HCT116 (cell line): ENCODE measurements at regions not wholly inside any gene's neighbourhood (a gene's known extent, or its start where the extent isn't known, plus 50 kb on each side); places are given as distances from the start of the nearest gene placed in this dataset.

ENCODE experiments used
- ATAC-seq: fragments of 200-7000 bp; cut with Tn5 transposase; 2 replicates; pipeline ENCODE4 v1.9.1; 2020; ENCODE audit warnings: mild to moderate bottlenecking, moderate library complexity
- BruUV-seq: library from RNA; stranded (reverse); fragments of 400-500 nt; replicated peaks from 2 replicates; lab custom pipeline; 2021; lab: Mats Ljungman, UMichigan
- CTCF ChIA-PET: fragments of 300-600 bp; sonication (Branson Sonifier 250); formaldehyde crosslinking; loops from one replicate; lab custom pipeline; 2021; ENCODE audit warnings: antibody characterized with exemption; lab: Charles Lee
- POLR2A ChIA-PET: fragments of 300-600, 350-600 bp; sonication (Branson Sonifier 250); formaldehyde crosslinking; loops from one replicate; lab custom pipeline; 2021; ENCODE audit warnings: antibody characterized with exemption; lab: Charles Lee
- RAD21 ChIA-PET, 2 experiments: fragments of 300-600 bp; sonication (Branson Sonifier 250); formaldehyde crosslinking; loops; one replicate each; lab custom pipeline; 2023; ENCODE audit warnings: low total read pairs in 2 of 2; ENCODE audit not compliant: uncharacterized antibody in 2 of 2, unreplicated experiment in 2 of 2, low non-redundant PET in 1 of 2; lab: Charles Lee
- DNase-seq: peaks from one replicate; pipeline ENCODE4 v3.0.0-alpha.2; 2010; ENCODE audit warnings: low read depth, low spot score
- H2AFZ ChIP-seq: fragments of 200-600 bp; shearing (Covaris generic), sonication (generic); 2 replicates; pipeline ENCODE4 v1.6.1; 2017; ENCODE audit warnings: low read depth, mixed run types, mixed read lengths, antibody characterized with exemption, low read length; ENCODE audit not compliant: poor library complexity, severe bottlenecking
- H3K27ac ChIP-seq: 2 replicates; pipeline ENCODE4 v1.5.1; 2012; ENCODE audit warnings: low read depth, low read length
- H3K27me3 ChIP-seq: fragments of 200-600 bp; sonication (generic); 2 replicates; pipeline ENCODE4 v1.6.1; 2016; ENCODE audit warnings: mixed run types, low read length, mixed read lengths; ENCODE audit not compliant: insufficient read depth
- H3K36me3 ChIP-seq, 2 experiments: fragments of 200-500 bp in 1 of 2; fragments of 200-600 bp in 1 of 2; sonication (Bioruptor generic) in 1 of 2; sonication (generic) in 1 of 2; 2 replicates each; pipeline versions ENCODE4 v1.5.1 to v1.6.1; 2014 to 2016; ENCODE audit warnings: low read length in 2 of 2, inconsistent platforms in 1 of 2, mixed read lengths in 1 of 2, mixed run types in 1 of 2; ENCODE audit not compliant: insufficient read depth in 2 of 2, control insufficient read depth in 1 of 2
- H3K4me1 ChIP-seq, 2 experiments: fragments of 200-600 bp in 1 of 2; sonication (generic) in 1 of 2; 2 replicates each; pipeline versions ENCODE4 v1.5.1 to v1.6.1; 2012 to 2017; ENCODE audit warnings: low read length in 2 of 2, inconsistent platforms in 1 of 2, mild to moderate bottlenecking in 1 of 2, mixed read lengths in 1 of 2, mixed run types in 1 of 2, moderate library complexity in 1 of 2; ENCODE audit not compliant: insufficient read depth in 2 of 2, control insufficient read depth in 1 of 2
- H3K4me2 ChIP-seq: fragments of 200-600 bp; sonication (generic); 2 replicates; pipeline ENCODE4 v1.6.1; 2017; ENCODE audit warnings: mixed run types, low read length, mixed read lengths
- H3K4me3 ChIP-seq, 2 experiments: fragments of 200-600 bp in 1 of 2; sonication (generic) in 1 of 2; replicated peaks in 1 of 2; 2 replicates each; pipeline ENCODE4 v1.5.1; 2011 to 2016; ENCODE audit warnings: low read length in 2 of 2, control low read depth in 1 of 2, low read depth in 1 of 2, mild to moderate bottlenecking in 1 of 2, mixed read lengths in 1 of 2, mixed run types in 1 of 2
- H3K79me2 ChIP-seq: fragments of 200-600 bp; sonication (generic); 2 replicates; pipeline ENCODE4 v1.6.1; 2017; ENCODE audit warnings: mild to moderate bottlenecking, mixed run types, low read length, moderate library complexity, mixed read lengths; ENCODE audit not compliant: insufficient read depth
- H3K9ac ChIP-seq: fragments of 200-600 bp; sonication (generic); 2 replicates; pipeline ENCODE4 v1.6.1; 2016; ENCODE audit warnings: low read length, mixed read lengths
- H3K9me2 ChIP-seq: fragments of 200-600 bp; sonication (generic), shearing (Covaris generic); 2 replicates; pipeline ENCODE4 v1.6.1; 2017; ENCODE audit warnings: mixed run types, mild to moderate bottlenecking, moderate library complexity; ENCODE audit not compliant: insufficient read depth
- H3K9me3 ChIP-seq, 2 experiments: fragments of 200-500 bp in 1 of 2; fragments of 200-600 bp in 1 of 2; sonication (Bioruptor generic) in 1 of 2; sonication (generic) in 1 of 2; 2 replicates each; pipeline ENCODE4 v1.6.1; 2014 to 2017; ENCODE audit warnings: low read length in 2 of 2, mixed read lengths in 2 of 2, inconsistent platforms in 1 of 2, low read depth in 1 of 2, mild to moderate bottlenecking in 1 of 2, mixed run types in 1 of 2, moderate library complexity in 1 of 2; ENCODE audit not compliant: control insufficient read depth in 1 of 2, insufficient read depth in 1 of 2
- H4K20me1 ChIP-seq: fragments of 200-600 bp; sonication (generic), shearing (Covaris generic); 2 replicates; pipeline ENCODE4 v1.6.1; 2017; ENCODE audit warnings: mixed run types, mild to moderate bottlenecking, moderate library complexity; ENCODE audit not compliant: insufficient read depth
- CBX3 ChIP-seq: IDR thresholded peaks from 2 replicates; pipeline ENCODE4 v1.6.1; 2012; ENCODE audit warnings: low read depth
- CEBPB ChIP-seq: IDR thresholded peaks from 2 replicates; pipeline ENCODE4 v1.6.1; 2012; ENCODE audit warnings: low read depth
- EGR1 ChIP-seq: IDR thresholded peaks from 2 replicates; pipeline ENCODE4 v1.6.1; 2012; ENCODE audit warnings: low read depth
- ELF1 ChIP-seq: IDR thresholded peaks from 2 replicates; pipeline ENCODE4 v1.6.1; 2012; ENCODE audit warnings: low read depth, borderline replicate concordance
- EZH2 ChIP-seq: fragments of 200-600 bp; sonication (generic); IDR thresholded peaks from 2 replicates; pipeline ENCODE4 v1.6.1; 2017; ENCODE audit warnings: antibody characterized with exemption, mixed run types
- EZH2phosphoT487 ChIP-seq: fragments of 200-600 bp; IDR thresholded peaks from 2 replicates; pipeline ENCODE4 v1.6.1; 2018; ENCODE audit warnings: antibody characterized with exemption, borderline replicate concordance
- FOSL1 ChIP-seq: IDR thresholded peaks from 2 replicates; pipeline ENCODE4 v1.6.1; 2012; ENCODE audit warnings: low read depth
- POLR2A ChIP-seq: IDR thresholded peaks from 2 replicates; pipeline ENCODE4 v1.7.0; 2011; ENCODE audit warnings: borderline replicate concordance; ENCODE audit not compliant: insufficient read depth, insufficient read length; ENCODE audit errors: extremely low read depth
- POLR2AphosphoS5 ChIP-seq: IDR thresholded peaks from 2 replicates; pipeline ENCODE4 v1.6.1; 2011; ENCODE audit warnings: mild to moderate bottlenecking, low read depth, low read length, moderate library complexity
- RAD21 ChIP-seq: IDR thresholded peaks from 2 replicates; pipeline ENCODE4 v1.6.1; 2012; ENCODE audit warnings: low read depth, mild to moderate bottlenecking
- SIN3A ChIP-seq: IDR thresholded peaks from 2 replicates; pipeline ENCODE4 v1.6.1; 2012; ENCODE audit warnings: low read depth
- SP1 ChIP-seq: IDR thresholded peaks from 2 replicates; pipeline ENCODE4 v1.6.1; 2012; ENCODE audit warnings: low read depth
- SRF ChIP-seq: IDR thresholded peaks from 2 replicates; pipeline ENCODE4 v1.6.1; 2012; ENCODE audit warnings: low read depth
- TCF7L2 ChIP-seq: IDR thresholded peaks from 2 replicates; pipeline ENCODE4 v1.7.0; 2011; ENCODE audit warnings: borderline replicate concordance, inconsistent platforms; ENCODE audit not compliant: insufficient read depth, insufficient read length; ENCODE audit errors: extremely low read depth
- ZFX ChIP-seq: fragments of 450-650 bp; IDR thresholded peaks from 2 replicates; pipeline ENCODE4 v1.6.1; 2017
- ZNF274 ChIP-seq: fragments of 200-500 bp; sonication (Bioruptor generic); IDR thresholded peaks from 2 replicates; pipeline ENCODE4 v1.6.1; 2014; ENCODE audit warnings: mild to moderate bottlenecking, low read depth, low read length, inconsistent platforms
- intact Hi-C: fragments of 100-400 bp; cut with micrococcal nuclease; formaldehyde crosslinking; loops from 2 replicates; pipeline ENCODE4 v1.10.0; 2022
- TF ChIP-seq, protein P1 (sequence below), 3 experiments: fragments of 200-600 bp in 1 of 3; sonication (generic) in 1 of 3; IDR thresholded peaks in 2 of 3; conservative IDR thresholded peaks in 1 of 3; 2 replicates each; pipeline ENCODE4 v1.5.1; 2012 to 2017; ENCODE audit warnings: low read depth in 2 of 3, low read length in 2 of 3, antibody characterized with exemption in 1 of 3, borderline replicate concordance in 1 of 3, control low read depth in 1 of 3, mild to moderate bottlenecking in 1 of 3, mixed read lengths in 1 of 3, mixed run types in 1 of 3, moderate library complexity in 1 of 3; ENCODE audit not compliant: insufficient read depth in 1 of 3
- TF ChIP-seq, protein P2 (sequence below): IDR thresholded peaks from 2 replicates; pipeline ENCODE4 v1.6.1; 2012
- TF ChIP-seq, protein P3 (sequence below): IDR thresholded peaks from 2 replicates; pipeline ENCODE4 v1.6.1; 2012

DNA sequence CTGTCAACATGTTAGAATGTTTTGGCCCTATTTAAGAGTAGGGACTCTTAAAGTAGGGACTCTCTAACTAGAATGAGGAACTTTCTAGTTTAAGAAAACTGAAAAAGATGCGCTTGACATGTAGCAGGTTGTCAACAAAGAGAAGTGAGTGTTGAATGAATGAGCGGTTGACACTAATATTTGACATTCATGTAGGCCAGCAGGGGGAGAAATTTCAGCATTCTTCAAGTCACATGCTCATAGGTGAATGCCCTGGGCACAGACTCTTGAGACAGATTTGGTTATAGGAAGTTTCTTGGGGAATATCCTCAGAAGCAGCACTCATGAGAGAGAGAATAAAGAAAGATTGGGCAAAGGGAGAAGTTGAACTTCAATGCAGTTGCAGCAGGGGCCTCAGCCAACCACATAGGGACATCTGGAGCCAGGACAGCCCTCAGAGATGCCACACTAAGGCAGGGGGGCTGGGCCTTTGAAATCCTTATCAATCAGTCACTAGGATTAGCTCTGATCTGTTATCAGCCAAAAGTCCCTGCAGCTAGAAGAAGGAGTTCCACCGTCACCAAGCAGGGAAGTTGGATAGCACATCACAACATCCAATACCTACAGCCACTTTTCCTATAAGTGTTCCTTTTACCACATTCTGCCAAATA lies 145.1 kb upstream of the FKBP1C start:
- DNase-seq, result peak; percentile 2
- TF ChIP-seq, protein P1, sequence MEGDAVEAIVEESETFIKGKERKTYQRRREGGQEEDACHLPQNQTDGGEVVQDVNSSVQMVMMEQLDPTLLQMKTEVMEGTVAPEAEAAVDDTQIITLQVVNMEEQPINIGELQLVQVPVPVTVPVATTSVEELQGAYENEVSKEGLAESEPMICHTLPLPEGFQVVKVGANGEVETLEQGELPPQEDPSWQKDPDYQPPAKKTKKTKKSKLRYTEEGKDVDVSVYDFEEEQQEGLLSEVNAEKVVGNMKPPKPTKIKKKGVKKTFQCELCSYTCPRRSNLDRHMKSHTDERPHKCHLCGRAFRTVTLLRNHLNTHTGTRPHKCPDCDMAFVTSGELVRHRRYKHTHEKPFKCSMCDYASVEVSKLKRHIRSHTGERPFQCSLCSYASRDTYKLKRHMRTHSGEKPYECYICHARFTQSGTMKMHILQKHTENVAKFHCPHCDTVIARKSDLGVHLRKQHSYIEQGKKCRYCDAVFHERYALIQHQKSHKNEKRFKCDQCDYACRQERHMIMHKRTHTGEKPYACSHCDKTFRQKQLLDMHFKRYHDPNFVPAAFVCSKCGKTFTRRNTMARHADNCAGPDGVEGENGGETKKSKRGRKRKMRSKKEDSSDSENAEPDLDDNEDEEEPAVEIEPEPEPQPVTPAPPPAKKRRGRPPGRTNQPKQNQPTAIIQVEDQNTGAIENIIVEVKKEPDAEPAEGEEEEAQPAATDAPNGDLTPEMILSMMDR (IDR thresholded peaks at IDR 0.05 in 2 of 3, conservative IDR thresholded peaks at IDR 0.05 in 1 of 3; ENCODE audit: borderline replicate concordance in 1 of 3, insufficient read depth in 1 of 3, low read depth in 2 of 3, low read length in 2 of 3), result peak in 2 of 3 experiments; percentile 14 to 33; a peak in 1 of 6 replicates
- no peak for TF ChIP-seq EZH2phosphoT487
- H3K4me3 ChIP-seq, result no peak overlapping the region
- H3K9ac ChIP-seq, result no peak overlapping the region
- no peaks in the 10 kb centered on the region for H3K9me2 ChIP-seq
- H3K79me2 ChIP-seq, result no peaks in the 10 kb centered on the region
- H3K4me1 ChIP-seq, result no peaks in the 10 kb centered on the region
- no peaks in the 10 kb centered on the region for H3K36me3 ChIP-seq
- no peak overlapping the region for H2AFZ ChIP-seq
- no peak overlapping the region for H3K27ac ChIP-seq
- no peaks in the 10 kb centered on the region for H4K20me1 ChIP-seq
- CTCF ChIA-PET, result interaction anchor here (0.8 to 1.7 kb wide), 4 partner anchors 180 to 229 kb away, joined by 3 to 5 read pairs (median 4); no protein-coding TSS in a partner anchor
- intact Hi-C loops, result loop anchor here (5.0 kb wide), 1 partner anchor 206 kb away; no protein-coding TSS in a partner anchor
- no peak overlapping the region for H3K4me2 ChIP-seq
- POLR2A ChIA-PET, result no interaction called here
- peak; percentile 59; the same call in 1 of the 2 replicates for ATAC-seq
- RAD21 ChIA-PET, result no interaction called here
- no peaks in the 10 kb centered on the region for H3K27me3 ChIP-seq
- H3K9me3 ChIP-seq, result peaks cover 0 to 4% of the 10 kb centered on the region in 2 experiments; a peak in 1 of 4 replicates
- BruUV-seq, result no TSS peak

DNA sequence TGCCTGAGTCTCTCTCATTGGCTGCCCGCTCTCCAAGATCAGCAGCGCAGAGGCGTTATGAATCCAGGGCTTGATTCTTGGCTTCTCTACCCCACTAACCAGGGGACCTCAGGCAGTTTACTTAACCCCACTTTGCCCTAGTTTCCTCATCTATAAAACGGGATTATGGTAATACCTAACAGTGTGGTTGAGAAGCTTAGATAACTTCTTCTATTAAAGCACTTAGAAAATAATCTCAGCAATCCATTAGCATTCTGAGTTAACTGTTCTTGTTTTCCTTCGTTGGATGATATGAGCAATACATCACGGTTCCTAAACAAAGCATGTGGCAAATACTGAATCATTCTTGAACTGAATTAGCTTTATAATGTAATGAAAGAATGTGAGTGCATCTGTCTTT lies 116.3 kb upstream of the FKBP1C start:
- no peaks in the 10 kb centered on the region for H4K20me1 ChIP-seq
- no peak overlapping the region for H3K4me3 ChIP-seq
- H3K9ac ChIP-seq, result no peak overlapping the region
- no peaks in the 10 kb centered on the region for H3K27me3 ChIP-seq
- intact Hi-C loops, result no loop called here
- no peak overlapping the region for H2AFZ ChIP-seq
- CTCF ChIA-PET, result no interaction called here
- H3K9me2 ChIP-seq, result no peaks in the 10 kb centered on the region
- no peaks in the 10 kb centered on the region for H3K4me1 ChIP-seq
- RAD21 ChIA-PET, result no interaction called here
- no peaks in the 10 kb centered on the region for H3K79me2 ChIP-seq
- H3K4me2 ChIP-seq, result no peak overlapping the region
- no peaks in the 10 kb centered on the region for H3K9me3 ChIP-seq
- H3K27ac ChIP-seq, result no peak overlapping the region
- BruUV-seq, result no TSS peak
- no peak for TF ChIP-seq ELF1
- no peak for TF ChIP-seq SRF
- no peak for TF ChIP-seq SP1
- TF ChIP-seq ZFX, result no peak
- TF ChIP-seq, protein P2, sequence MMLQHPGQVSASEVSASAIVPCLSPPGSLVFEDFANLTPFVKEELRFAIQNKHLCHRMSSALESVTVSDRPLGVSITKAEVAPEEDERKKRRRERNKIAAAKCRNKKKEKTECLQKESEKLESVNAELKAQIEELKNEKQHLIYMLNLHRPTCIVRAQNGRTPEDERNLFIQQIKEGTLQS, result no peak
- TF ChIP-seq ZNF274, result no peak
- TF ChIP-seq TCF7L2, result no peak
- TF ChIP-seq POLR2A, result no peak
- no peak for TF ChIP-seq EGR1
- no peak for TF ChIP-seq FOSL1
- no peak for TF ChIP-seq POLR2AphosphoS5
- TF ChIP-seq CEBPB, result no peak
- no peak for TF ChIP-seq RAD21
- TF ChIP-seq, protein P3, sequence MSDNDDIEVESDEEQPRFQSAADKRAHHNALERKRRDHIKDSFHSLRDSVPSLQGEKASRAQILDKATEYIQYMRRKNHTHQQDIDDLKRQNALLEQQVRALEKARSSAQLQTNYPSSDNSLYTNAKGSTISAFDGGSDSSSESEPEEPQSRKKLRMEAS, result no peak
- no peak for TF ChIP-seq EZH2
- no peak for TF ChIP-seq SIN3A
- no peak for TF ChIP-seq CBX3
- no peak for DNase-seq
- POLR2A ChIA-PET, result no interaction called here
- no peak for ATAC-seq
- H3K36me3 ChIP-seq, result no peaks in the 10 kb centered on the region
